IgD-negative memory B cell (primary cell): ENCODE measurements at regions not wholly inside any gene's neighbourhood (a gene's known extent, or its start where the extent isn't known, plus 50 kb on each side); places are given as distances from the start of the nearest gene placed in this dataset.
"Not testable (repeated sequence)": the region's sequence is repeated elsewhere in the genome, so short reads cannot be mapped to it uniquely, and the experiment has no call there.

Experiments used
- H3K27ac Mint-ChIP-seq, 3 donors: one replicate each; pipeline ENCODE4 v1.8.0; 2020 to 2022; ENCODE audit warnings: mild to moderate bottlenecking in 3 of 3, mixed read lengths in 3 of 3, moderate library complexity in 1 of 3
- H3K27me3 Mint-ChIP-seq: one replicate; pipeline ENCODE4 v1.8.0; 2021; ENCODE audit warnings: mixed read lengths
- H3K36me3 Mint-ChIP-seq: one replicate; pipeline ENCODE4 v1.8.0; 2020; ENCODE audit warnings: mild to moderate bottlenecking, mixed read lengths
- H3K4me1 Mint-ChIP-seq, 3 donors: one replicate each; pipeline ENCODE4 v1.8.0; 2020 to 2022; ENCODE audit warnings: mixed read lengths in 3 of 3, mild to moderate bottlenecking in 1 of 3
- H3K4me3 Mint-ChIP-seq, 4 donors: one replicate each; pipeline ENCODE4 v1.8.0; 2020 to 2022; ENCODE audit warnings: mild to moderate bottlenecking in 4 of 4, mixed read lengths in 4 of 4, moderate library complexity in 3 of 4
- H3K9me3 Mint-ChIP-seq, 3 donors: one replicate each; pipeline ENCODE4 v1.8.0; 2020 to 2021; ENCODE audit warnings: mixed read lengths in 3 of 3, mild to moderate bottlenecking in 1 of 3

DNA sequence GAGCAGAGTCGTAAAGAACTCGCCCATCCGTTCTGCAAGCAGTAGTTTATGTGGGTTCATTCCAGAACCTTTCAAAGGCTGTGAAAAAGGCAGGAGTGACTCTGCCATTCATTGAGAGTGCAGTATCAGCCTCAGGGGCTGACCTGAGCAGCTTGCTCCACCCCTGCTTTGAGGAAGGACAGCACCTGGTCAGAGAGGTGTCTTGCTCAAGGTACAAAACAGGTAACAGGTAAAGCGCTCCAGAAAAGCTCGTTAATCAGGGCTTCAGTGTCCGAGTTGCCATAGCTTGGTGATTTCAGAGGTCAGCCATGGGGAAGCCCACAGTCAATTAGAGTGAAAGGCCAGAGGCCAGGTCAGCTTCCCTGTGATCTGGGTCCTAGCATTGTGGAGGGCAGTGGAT lies 251.1 kb downstream of the ABCC12 start:
- H3K36me3 Mint-ChIP-seq = no peaks in the 10 kb centered on the region
- H3K27ac Mint-ChIP-seq = no peak overlapping the region
- H3K27me3 Mint-ChIP-seq = peaks cover 5% of the 10 kb centered on the region
- no peak overlapping the region for H3K4me3 Mint-ChIP-seq
- H3K4me1 Mint-ChIP-seq = no peaks in the 10 kb centered on the region
- H3K9me3 Mint-ChIP-seq = peaks cover 4 to 11% (median 4%) of the 10 kb centered on the region in 3 donors

DNA sequence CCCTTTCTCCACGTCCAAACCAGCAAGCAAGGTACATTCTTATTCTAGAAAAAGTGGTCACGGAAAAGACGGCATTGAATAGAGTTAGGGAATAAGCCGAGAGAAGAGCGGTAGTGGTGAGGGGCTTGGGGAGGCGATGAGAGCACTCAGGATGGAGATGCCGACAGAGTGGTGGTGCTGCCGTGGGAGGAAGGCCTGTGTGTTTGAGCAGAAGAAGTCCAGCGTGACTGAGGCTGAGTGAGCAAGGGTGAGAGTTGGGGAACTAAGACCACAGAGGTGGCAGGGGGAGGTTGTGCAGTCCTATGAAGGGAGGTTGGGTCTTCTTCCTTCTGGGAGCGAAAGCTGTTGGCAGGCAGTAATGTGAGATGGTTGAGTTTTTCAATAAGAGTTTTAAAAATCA lies 252.3 kb downstream of the ABCC12 start:
- Mint-ChIP-seq H3K4me3 (no peak overlapping the region), H3K4me1 (no peaks in the 10 kb centered on the region), H3K27ac (no peak overlapping the region)

DNA sequence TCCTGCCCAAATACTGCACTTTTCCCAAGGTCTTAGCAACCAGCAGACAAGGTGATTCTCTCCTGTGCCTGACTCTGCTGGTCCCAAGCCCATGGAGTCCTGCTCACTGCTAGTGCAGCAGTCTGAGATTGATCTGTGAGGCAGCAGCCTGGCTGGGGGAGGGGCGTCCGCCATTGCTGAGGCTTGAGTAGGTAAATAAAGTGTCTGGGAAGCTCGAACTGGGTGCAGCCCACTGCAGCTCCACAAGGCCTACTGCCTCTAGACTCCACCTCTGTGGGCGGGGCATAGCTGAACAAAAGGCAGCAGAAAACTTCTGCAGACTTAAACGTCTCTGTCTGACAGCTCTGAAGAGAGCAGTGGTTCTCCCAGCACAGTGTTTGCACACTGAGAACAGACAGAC lies 258.7 kb downstream of the ABCC12 start:
- peaks cover 0 to 12% (median 0%) of the 10 kb centered on the region in 3 donors for H3K9me3 Mint-ChIP-seq
- not testable (repeated sequence) for H3K4me1 Mint-ChIP-seq, H3K4me3 Mint-ChIP-seq, H3K27ac Mint-ChIP-seq, H3K36me3 Mint-ChIP-seq, H3K27me3 Mint-ChIP-seq

More for the DNA sequence above, 252.3 kb downstream of the ABCC12 start:
- no peaks in the 10 kb centered on the region for H3K36me3 Mint-ChIP-seq
- H3K9me3 Mint-ChIP-seq = peaks cover 3 to 11% (median 4%) of the 10 kb centered on the region in 3 donors
- peaks cover 5% of the 10 kb centered on the region for H3K27me3 Mint-ChIP-seq

DNA sequence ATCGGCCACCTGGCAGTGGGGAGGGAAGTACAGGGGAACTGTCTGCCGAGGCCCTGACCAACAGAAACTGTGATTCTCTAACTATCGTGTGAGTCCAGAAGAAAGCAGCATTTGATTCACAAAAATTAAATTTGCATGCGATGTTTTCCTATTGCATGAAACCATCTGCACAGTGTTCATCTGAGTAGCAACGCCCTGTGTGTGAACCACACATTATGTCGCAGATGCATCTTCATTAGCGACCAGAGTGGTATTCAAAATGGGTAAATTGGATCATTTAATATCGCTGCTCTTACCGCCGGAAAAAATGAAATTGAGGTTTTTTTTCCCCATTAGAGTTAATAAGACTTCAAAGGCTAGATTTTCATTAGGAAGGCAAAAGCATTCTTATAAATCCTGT lies 260.6 kb downstream of the ABCC12 start:
- H3K27me3 Mint-ChIP-seq = peaks cover 5% of the 10 kb centered on the region
- H3K36me3 Mint-ChIP-seq = no peaks in the 10 kb centered on the region
- H3K27ac Mint-ChIP-seq = no peak overlapping the region
- H3K4me3 Mint-ChIP-seq = no peak overlapping the region
- peaks cover 0 to 4% (median 0%) of the 10 kb centered on the region in 3 donors for H3K9me3 Mint-ChIP-seq
- no peaks in the 10 kb centered on the region for H3K4me1 Mint-ChIP-seq

DNA sequence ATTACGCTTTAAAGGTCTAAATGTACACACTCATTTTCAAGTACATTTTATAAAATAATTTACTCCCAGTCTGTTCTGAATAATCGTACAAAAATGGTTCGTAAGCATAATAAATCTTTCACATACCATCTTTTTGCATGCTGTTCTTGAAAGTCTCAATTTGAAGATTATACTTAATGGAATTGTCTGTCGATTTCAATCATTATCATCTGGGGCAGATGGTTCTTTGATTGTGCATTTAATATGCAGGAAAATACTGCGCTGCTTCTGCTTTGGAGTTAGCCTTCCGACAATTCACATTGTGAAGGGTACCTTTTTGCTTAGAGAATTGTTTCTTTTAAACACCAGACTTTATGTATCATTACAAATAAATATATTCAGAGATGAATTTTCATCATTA lies 262.8 kb downstream of the ABCC12 start:
- Mint-ChIP-seq H3K9me3 (peaks cover 0 to 2% (median 0%) of the 10 kb centered on the region in 3 donors), H3K27ac (no peak overlapping the region), H3K4me1 (no peaks in the 10 kb centered on the region), H3K27me3 (peaks cover 9% of the 10 kb centered on the region), H3K4me3 (no peak overlapping the region), H3K36me3 (no peaks in the 10 kb centered on the region)

DNA sequence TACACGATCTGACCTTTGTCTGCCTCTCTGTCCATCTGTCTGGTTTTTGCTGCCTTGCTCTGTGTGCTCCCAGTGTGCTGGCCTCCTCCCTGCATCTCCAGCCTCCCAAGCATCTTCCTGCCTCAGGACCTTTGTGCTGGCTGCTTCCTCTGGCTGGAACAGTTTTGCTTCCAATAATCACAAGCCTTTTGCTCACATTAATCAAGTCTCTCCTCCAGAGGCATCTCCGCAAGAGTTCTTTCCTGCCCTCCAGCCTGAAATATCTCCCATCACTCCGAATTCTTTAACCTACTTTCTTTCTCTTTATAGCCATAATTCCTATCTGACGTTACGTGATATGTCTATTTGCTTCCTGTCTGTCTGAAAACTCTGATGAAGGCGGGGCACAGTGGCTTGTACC lies 267.1 kb downstream of the ABCC12 start:
- Mint-ChIP-seq H3K9me3 (peaks cover 0 to 2% (median 0%) of the 10 kb centered on the region in 3 donors), H3K36me3 (no peaks in the 10 kb centered on the region), H3K27ac (no peak overlapping the region), H3K27me3 (peaks cover 19% of the 10 kb centered on the region), H3K4me1 (no peaks in the 10 kb centered on the region), H3K4me3 (no peak overlapping the region)

DNA sequence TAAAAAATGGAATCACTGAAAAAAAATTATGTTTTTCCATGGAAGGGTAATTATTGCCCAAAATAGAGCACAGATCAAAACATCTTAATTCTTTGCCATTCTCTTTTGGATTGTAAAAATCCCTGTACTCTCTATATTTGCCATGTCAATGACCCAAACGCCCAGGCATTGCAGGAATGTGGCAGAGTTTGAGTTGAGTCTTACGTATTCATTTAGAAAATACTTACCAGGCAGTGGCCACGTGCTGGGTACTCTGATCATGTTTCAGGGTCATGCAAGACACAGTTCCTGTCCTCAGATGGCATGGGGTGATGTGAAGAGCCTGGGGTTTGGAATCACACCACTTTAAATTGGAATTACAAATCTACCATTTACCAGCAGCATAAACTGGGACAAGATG lies 267.7 kb downstream of the ABCC12 start:
- H3K4me1 Mint-ChIP-seq = no peaks in the 10 kb centered on the region
- no peaks in the 10 kb centered on the region for H3K9me3 Mint-ChIP-seq
- H3K36me3 Mint-ChIP-seq = no peaks in the 10 kb centered on the region
- H3K27ac Mint-ChIP-seq = no peak overlapping the region
- H3K27me3 Mint-ChIP-seq = peaks cover 18% of the 10 kb centered on the region
- H3K4me3 Mint-ChIP-seq = no peak overlapping the region

DNA sequence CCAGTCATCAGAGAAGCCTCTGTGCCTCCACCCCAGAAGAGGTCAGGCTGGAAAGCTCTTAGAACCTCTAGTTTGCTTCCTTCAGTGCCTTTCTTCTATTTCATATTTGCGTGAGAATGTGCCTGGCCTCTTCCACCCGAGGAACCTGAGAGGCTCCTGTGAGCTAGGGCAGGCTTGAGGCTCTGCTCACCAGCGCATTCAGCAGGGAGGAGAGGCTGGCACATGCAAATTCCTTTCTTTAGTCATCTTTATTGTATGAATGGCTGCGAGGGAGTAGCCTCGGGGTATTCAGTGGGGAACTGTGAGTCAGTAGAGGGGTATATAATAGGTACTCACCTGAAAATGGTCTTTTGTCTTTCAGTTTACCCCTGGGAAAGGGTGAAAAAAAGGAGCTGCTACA lies 268.3 kb downstream of the ABCC12 start:
- no peaks in the 10 kb centered on the region for H3K4me1 Mint-ChIP-seq
- no peak overlapping the region for H3K27ac Mint-ChIP-seq
- H3K4me3 Mint-ChIP-seq = no peak overlapping the region
- H3K9me3 Mint-ChIP-seq = no peaks in the 10 kb centered on the region
- peaks cover 18% of the 10 kb centered on the region for H3K27me3 Mint-ChIP-seq
- H3K36me3 Mint-ChIP-seq = no peaks in the 10 kb centered on the region

DNA sequence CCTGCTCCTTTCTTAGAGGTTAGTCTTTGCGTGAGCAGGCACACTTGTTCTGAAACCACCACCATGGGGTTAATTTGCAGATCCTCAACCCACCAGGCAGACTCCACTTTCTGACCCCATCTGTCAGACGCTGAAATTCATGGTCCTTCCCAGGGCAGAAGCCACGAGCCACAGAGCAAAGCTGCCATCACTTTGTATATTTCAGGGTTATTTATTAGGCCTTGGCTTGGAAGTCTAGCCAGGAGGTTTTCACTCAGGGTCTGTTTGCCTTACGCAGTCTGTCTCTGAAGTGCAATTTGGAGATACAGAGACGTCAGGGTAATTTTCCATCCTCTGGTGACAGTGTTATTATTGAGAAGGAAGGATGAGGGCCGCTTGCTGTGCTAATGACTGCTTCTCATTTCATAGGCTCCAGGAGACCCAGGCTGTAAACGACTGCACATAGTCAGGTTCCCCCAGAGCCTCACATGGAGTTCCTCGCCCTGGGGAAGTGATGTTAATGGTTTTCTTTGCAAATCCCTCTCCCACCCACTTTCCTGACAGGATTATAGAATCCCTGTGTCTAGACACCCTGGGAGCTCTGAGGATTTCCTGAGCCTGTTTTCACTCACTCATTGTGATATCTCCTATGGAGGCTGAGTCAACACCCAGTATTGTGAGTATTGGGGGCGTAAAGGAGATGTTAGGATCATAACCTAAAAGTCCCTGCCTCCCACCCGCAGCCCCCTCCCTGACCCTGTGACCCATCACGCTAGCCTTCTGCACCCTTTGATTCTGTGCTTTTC lies 269.0 kb downstream of the ABCC12 start:
- no peak overlapping the region for H3K4me3 Mint-ChIP-seq
- H3K27ac Mint-ChIP-seq = no peak overlapping the region
- no peaks in the 10 kb centered on the region for H3K36me3 Mint-ChIP-seq
- no peaks in the 10 kb centered on the region for H3K9me3 Mint-ChIP-seq
- H3K27me3 Mint-ChIP-seq = peaks cover 16% of the 10 kb centered on the region
- no peaks in the 10 kb centered on the region for H3K4me1 Mint-ChIP-seq

DNA sequence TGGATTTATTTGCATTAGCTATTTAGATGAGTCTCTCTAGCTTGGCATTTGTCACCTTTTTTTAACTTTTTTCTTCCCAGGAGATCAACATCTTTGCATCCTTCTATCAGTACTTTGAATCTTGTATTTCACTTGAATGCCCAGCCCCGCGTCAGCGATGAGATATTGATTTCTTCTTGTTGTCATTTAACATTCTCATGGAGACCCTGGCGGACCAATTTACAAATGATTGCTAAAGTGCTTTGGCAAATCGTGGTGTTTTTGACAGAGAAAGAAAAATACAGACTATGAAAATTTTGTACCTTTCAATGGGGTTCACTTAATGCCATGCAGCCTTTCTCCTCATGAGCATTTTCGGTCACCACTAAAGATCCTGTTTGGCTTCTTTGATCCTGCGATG lies 269.7 kb downstream of the ABCC12 start:
- peaks cover 15% of the 10 kb centered on the region for H3K27me3 Mint-ChIP-seq
- H3K36me3 Mint-ChIP-seq = no peaks in the 10 kb centered on the region
- no peaks in the 10 kb centered on the region for H3K9me3 Mint-ChIP-seq
- no peak overlapping the region for H3K27ac Mint-ChIP-seq
- H3K4me3 Mint-ChIP-seq = no peak overlapping the region
- no peaks in the 10 kb centered on the region for H3K4me1 Mint-ChIP-seq

DNA sequence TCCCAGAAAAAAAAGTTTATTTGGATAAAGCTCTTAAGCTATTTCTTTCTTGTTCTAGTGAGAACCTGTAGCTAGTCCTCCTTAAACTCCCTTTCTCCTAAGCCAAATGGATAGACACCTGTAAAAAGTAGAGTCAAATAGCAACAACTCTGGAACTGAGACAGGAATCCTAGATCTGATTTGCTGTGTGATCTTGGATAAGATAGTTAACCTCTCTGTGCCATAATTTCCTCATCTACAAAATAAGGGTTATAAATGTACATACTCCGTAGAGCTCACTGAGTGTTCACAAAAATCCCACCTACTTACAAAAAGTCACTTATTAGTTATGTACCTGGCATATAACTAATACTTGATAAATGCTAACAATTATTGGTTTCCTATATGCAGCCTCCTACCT lies 270.3 kb downstream of the ABCC12 start:
- Mint-ChIP-seq H3K4me1 (no peaks in the 10 kb centered on the region), H3K9me3 (peaks cover 0 to 1% (median 0%) of the 10 kb centered on the region in 3 donors), H3K27me3 (peaks cover 15% of the 10 kb centered on the region), H3K27ac (no peak overlapping the region), H3K36me3 (no peaks in the 10 kb centered on the region), H3K4me3 (no peak overlapping the region)

DNA sequence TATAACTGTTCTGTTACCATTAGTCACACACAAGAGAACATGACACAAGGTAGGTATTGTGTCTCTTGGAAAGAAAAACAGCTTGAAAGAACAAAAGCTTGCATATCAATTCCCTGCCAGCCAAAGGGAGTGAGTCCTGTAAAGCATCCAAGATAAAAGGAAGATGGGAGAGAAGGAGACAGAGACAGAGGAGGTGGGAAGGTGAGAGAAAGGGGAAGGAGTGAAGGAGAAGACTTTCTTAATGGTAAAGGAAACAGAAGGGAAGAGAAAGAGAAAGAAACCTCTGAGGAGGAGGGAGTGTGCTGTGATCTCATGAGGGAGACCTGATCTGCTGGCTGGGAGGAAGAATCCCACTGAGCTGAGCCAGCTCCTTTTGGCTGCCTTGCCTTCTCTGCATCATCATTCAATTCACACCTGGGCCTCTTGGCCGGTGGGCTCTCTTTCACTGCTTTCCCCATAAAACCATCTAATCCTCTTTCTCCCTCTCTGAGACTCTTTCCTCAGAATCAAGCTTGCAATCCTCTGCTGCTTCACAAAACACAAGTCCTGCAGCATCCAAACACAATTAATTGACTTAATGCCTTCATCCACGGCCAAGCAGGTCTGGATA lies 271.6 kb downstream of the ABCC12 start:
- no peaks in the 10 kb centered on the region for H3K36me3 Mint-ChIP-seq
- no peak overlapping the region for H3K27ac Mint-ChIP-seq
- H3K9me3 Mint-ChIP-seq = peaks cover 0 to 1% (median 0%) of the 10 kb centered on the region in 3 donors
- no peak overlapping the region for H3K4me3 Mint-ChIP-seq
- H3K27me3 Mint-ChIP-seq = peaks cover 15% of the 10 kb centered on the region
- no peaks in the 10 kb centered on the region for H3K4me1 Mint-ChIP-seq

DNA sequence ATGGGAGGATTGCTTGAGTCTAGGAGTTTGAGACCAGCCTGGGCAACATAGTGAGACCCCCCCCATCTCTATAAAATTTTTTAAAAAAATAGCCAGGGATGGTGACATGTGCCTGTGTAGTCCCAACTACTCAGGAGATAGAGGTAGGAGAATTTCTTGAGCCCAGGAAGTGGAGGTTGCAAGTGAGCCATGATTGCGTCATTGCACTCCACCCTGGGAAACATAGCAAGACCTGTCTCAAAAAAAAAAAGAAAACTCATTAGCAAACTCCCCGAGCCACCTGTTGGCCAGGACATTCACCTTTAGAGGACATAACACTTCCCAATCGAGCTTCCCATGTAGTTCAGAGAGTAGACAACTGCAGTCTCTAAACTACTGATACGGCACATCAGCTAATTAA lies 274.2 kb downstream of the ABCC12 start:
- Mint-ChIP-seq H3K27me3 (peaks cover 3% of the 10 kb centered on the region), H3K36me3 (no peaks in the 10 kb centered on the region), H3K4me1 (no peaks in the 10 kb centered on the region), H3K4me3 (no peak overlapping the region), H3K9me3 (peaks cover 0 to 1% (median 0%) of the 10 kb centered on the region in 3 donors), H3K27ac (no peak overlapping the region)

DNA sequence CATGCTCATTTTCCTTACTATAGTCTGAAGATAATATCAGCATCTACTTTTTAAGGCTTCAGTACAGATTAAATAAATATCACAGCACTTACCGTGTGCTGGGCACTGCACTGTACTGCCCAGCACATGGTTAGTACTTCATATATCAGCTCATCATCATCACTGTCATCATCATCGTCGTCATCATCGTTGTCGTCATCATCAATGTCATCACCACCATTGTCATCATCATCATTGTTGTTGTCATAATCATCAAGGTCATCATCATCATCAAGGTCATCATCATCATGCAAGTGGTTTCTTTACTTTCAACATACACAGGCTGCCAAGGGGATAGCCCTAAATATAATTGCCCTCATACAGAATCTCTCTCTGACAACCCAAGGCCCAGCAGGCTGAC lies 275.1 kb downstream of the ABCC12 start:
- no peak overlapping the region for H3K27ac Mint-ChIP-seq
- H3K36me3 Mint-ChIP-seq = no peaks in the 10 kb centered on the region
- H3K4me1 Mint-ChIP-seq = no peaks in the 10 kb centered on the region
- no peak overlapping the region for H3K4me3 Mint-ChIP-seq
- peaks cover 0 to 1% (median 0%) of the 10 kb centered on the region in 3 donors for H3K9me3 Mint-ChIP-seq
- no peaks in the 10 kb centered on the region for H3K27me3 Mint-ChIP-seq

DNA sequence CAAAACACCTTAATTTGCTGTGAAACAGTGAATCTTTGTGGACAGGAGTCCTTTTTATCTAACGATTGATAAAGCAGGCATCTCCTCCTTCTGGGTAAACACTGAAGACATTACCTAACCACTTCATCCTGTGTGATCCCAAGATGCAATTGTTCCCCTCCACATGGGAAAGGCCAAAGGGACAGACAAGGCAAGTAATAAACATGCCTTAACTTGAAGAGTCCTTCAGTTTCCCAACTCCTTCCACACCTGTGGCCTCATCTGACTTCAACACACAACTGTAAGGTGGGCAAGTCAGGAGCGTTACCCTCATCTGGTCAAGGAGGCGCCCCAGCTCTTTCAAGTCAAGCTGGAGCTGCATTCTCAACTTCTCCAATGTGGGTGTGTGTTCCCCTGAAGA lies 278.6 kb downstream of the ABCC12 start:
- no peaks in the 10 kb centered on the region for H3K27me3 Mint-ChIP-seq
- H3K4me1 Mint-ChIP-seq = no peaks in the 10 kb centered on the region
- H3K36me3 Mint-ChIP-seq = no peaks in the 10 kb centered on the region
- H3K4me3 Mint-ChIP-seq = no peak overlapping the region
- H3K9me3 Mint-ChIP-seq = peaks cover 0 to 5% (median 0%) of the 10 kb centered on the region in 3 donors
- no peak overlapping the region for H3K27ac Mint-ChIP-seq

DNA sequence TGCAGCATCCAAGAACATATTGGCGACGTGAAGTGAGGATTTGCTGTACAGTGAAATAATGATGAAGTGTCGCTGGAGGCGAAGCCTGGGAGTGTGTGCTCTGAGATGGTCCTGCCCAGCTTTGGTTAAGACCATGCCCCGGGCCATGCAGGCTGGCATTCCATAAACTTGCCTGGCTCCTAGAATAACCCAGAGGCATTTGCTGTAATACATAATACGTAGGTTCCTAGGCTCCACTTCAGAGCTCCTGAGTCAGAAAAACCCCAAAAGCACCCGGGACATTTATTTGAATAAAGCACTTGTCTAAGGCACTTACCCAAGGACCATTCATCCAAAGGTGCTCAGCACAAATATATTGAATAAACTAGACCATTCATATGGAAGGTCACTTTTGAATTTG lies 279.3 kb downstream of the ABCC12 start:
- H3K27ac Mint-ChIP-seq = no peak overlapping the region
- peaks cover 0 to 5% (median 0%) of the 10 kb centered on the region in 3 donors for H3K9me3 Mint-ChIP-seq
- H3K4me3 Mint-ChIP-seq = no peak overlapping the region
- no peaks in the 10 kb centered on the region for H3K36me3 Mint-ChIP-seq
- H3K4me1 Mint-ChIP-seq = no peaks in the 10 kb centered on the region
- no peaks in the 10 kb centered on the region for H3K27me3 Mint-ChIP-seq
